ENCODE measurements at regions not wholly inside any gene's neighbourhood (a gene's known extent, or its start where the extent isn't known, plus 50 kb on each side); places are given as distances from the start of the nearest gene placed in this dataset.

DNA sequence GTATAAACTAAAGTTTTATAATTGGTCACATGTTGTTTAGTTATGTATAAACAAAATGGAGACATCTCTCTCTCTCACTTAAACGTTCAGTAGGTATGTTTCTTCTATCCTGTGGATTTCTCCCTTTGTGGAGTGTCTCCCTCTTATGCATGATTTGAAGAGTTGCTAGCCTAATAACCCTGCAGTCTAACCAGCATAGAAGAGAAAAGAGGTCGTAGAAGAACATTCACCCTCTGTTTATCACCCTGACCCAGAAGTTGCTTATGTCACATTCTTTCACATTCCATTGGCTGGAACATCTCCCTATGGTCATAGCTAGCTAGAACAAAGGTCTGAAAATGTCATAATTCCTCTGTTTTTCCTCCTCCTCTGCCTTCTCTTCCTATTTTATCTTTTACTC is 176.8 kb upstream of the PCDH20 start:
- TF ChIP-seq, protein P1, sequence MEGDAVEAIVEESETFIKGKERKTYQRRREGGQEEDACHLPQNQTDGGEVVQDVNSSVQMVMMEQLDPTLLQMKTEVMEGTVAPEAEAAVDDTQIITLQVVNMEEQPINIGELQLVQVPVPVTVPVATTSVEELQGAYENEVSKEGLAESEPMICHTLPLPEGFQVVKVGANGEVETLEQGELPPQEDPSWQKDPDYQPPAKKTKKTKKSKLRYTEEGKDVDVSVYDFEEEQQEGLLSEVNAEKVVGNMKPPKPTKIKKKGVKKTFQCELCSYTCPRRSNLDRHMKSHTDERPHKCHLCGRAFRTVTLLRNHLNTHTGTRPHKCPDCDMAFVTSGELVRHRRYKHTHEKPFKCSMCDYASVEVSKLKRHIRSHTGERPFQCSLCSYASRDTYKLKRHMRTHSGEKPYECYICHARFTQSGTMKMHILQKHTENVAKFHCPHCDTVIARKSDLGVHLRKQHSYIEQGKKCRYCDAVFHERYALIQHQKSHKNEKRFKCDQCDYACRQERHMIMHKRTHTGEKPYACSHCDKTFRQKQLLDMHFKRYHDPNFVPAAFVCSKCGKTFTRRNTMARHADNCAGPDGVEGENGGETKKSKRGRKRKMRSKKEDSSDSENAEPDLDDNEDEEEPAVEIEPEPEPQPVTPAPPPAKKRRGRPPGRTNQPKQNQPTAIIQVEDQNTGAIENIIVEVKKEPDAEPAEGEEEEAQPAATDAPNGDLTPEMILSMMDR (IDR thresholded peaks at IDR 0.05), result no peak
- no peak overlapping the region for H3K4me3 ChIP-seq (ENCODE audit: low read depth, low read length)
- no peaks in the 10 kb centered on the region for H3K36me3 ChIP-seq (ENCODE audit: control insufficient read depth, insufficient read depth, low read length)
- H3K27ac ChIP-seq, result no peak overlapping the region
- H3K4me2 ChIP-seq (ENCODE audit: low read length), result no peak overlapping the region
- no peaks in the 10 kb centered on the region for H3K4me1 ChIP-seq
- H3K79me2 ChIP-seq, result no peaks in the 10 kb centered on the region
- H3K27me3 ChIP-seq (ENCODE audit: control insufficient read depth, insufficient read depth, low read length), result no peaks in the 10 kb centered on the region
- no peak overlapping the region for H2AFZ ChIP-seq
- H3K9ac ChIP-seq, result no peak overlapping the region
- no peaks in the 10 kb centered on the region for H3K9me3 ChIP-seq (ENCODE audit: control insufficient read depth, low read length)

DNA sequence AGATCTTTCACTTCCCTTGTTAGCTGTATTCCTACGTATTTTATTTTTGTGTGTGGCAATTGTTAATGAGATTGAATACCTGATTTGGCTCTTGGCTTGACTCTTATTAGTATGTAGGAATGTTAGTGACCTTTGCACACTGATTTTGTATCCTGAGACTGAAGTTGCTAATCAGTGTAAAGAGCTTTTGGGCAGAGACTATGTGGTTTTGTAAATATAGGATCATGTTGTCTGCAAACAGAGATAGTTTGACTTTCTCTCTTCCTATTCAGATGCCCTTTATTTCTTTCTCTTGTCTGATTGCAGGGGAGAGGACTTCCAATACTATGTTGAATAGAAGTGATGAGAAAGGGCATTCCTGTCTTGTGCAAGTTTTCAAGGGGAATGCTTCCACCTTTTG is 160.3 kb upstream of the PCDH20 start:
- no peak overlapping the region for H3K4me3 ChIP-seq (ENCODE audit: low read depth, low read length)
- no peaks in the 10 kb centered on the region for H3K27me3 ChIP-seq (ENCODE audit: control insufficient read depth, insufficient read depth, low read length)
- no peaks in the 10 kb centered on the region for H3K9me3 ChIP-seq (ENCODE audit: control insufficient read depth, low read length)
- H3K4me1 ChIP-seq, result no peaks in the 10 kb centered on the region
- no peak overlapping the region for H3K27ac ChIP-seq
- no peak overlapping the region for H3K9ac ChIP-seq
- no peak overlapping the region for H2AFZ ChIP-seq
- TF ChIP-seq, protein P1 (IDR thresholded peaks at IDR 0.05), result no peak
- H3K79me2 ChIP-seq, result no peaks in the 10 kb centered on the region
- H3K36me3 ChIP-seq (ENCODE audit: control insufficient read depth, insufficient read depth, low read length), result no peaks in the 10 kb centered on the region
- no peak overlapping the region for H3K4me2 ChIP-seq (ENCODE audit: low read length)

DNA sequence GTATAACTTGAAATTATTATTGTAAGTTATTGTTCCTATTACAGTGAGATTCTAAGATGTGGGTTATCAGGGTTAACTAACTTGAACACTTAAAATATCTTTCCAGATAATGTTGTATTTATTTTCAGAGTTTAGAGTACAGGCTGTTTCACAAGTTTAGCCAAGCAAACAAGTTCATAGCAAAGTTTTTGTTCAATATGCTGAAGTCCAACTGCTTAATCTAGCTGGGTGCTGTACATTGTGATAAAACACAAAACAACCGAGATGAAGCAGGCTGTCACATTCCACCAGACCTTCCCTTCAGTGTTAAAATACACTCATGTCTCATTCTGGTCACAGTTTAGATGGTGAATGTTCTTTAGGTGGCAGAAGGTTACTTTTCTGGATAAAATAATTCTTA is 148.0 kb upstream of the PCDH20 start:
- Histone ChIP-seq H3K79me2 (no peaks in the 10 kb centered on the region), H3K9me3 (ENCODE audit: control insufficient read depth, low read length) (no peaks in the 10 kb centered on the region), H3K27ac (no peak overlapping the region), H3K36me3 (ENCODE audit: control insufficient read depth, insufficient read depth, low read length) (no peaks in the 10 kb centered on the region), H3K27me3 (ENCODE audit: control insufficient read depth, insufficient read depth, low read length) (no peaks in the 10 kb centered on the region), H3K4me2 (ENCODE audit: low read length) (no peak overlapping the region), H3K4me1 (no peaks in the 10 kb centered on the region), H3K9ac (no peak overlapping the region), H2AFZ (no peak overlapping the region), H3K4me3 (ENCODE audit: low read depth, low read length) (no peak overlapping the region)
- TF ChIP-seq, protein P1 (IDR thresholded peaks at IDR 0.05), result no peak

DNA sequence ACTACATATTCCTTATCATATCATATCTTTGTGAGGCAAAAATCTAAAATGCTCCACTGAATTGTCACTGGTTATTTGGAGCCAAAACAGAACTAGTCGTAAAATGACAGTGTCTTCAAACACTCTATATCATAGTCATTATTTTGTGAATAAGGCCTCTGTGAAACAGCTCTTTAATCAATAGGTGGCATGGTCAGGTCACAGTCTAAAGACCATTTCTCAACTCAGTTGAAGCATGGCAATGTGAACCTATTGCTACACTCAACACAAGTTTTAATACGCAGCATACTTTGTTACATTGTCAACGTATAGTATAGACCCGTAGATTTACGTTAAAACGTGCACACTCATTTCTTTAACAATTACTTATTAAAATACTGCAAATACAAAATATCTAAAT is 131.3 kb upstream of the PCDH20 start:
- no peak overlapping the region for H3K27ac ChIP-seq
- TF ChIP-seq, protein P1 (IDR thresholded peaks at IDR 0.05), result no peak
- H3K36me3 ChIP-seq (ENCODE audit: control insufficient read depth, insufficient read depth, low read length), result no peaks in the 10 kb centered on the region
- H3K4me3 ChIP-seq (ENCODE audit: low read depth, low read length), result no peak overlapping the region
- H3K9me3 ChIP-seq (ENCODE audit: control insufficient read depth, low read length), result no peaks in the 10 kb centered on the region
- no peak overlapping the region for H3K4me2 ChIP-seq (ENCODE audit: low read length)
- H3K79me2 ChIP-seq, result no peaks in the 10 kb centered on the region
- H3K27me3 ChIP-seq (ENCODE audit: control insufficient read depth, insufficient read depth, low read length), result no peaks in the 10 kb centered on the region
- H3K4me1 ChIP-seq, result no peaks in the 10 kb centered on the region
- no peak overlapping the region for H2AFZ ChIP-seq
- H3K9ac ChIP-seq, result no peak overlapping the region

DNA sequence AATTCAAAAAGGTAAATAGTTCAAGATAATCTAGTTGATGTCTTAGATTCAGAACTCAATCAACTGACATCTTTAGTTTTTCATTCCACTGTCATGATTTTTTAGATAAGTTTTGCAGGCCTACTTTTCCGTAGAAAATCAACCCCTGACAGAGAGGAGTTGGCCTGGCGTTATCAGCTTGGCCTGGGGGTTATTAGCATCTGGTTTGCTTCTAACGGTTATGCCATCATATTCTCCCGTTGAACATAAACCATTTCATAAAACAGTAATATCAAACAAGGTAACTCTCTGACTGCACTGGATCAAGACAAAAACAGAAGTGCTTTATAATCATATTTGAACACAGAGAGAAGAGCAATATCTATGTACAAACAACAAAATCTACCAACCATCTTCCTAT is 130.8 kb upstream of the PCDH20 start:
- no peaks in the 10 kb centered on the region for H3K27me3 ChIP-seq (ENCODE audit: control insufficient read depth, insufficient read depth, low read length)
- H3K27ac ChIP-seq, result no peak overlapping the region
- no peaks in the 10 kb centered on the region for H3K79me2 ChIP-seq
- no peak overlapping the region for H3K4me2 ChIP-seq (ENCODE audit: low read length)
- TF ChIP-seq, protein P1 (IDR thresholded peaks at IDR 0.05), result no peak
- H3K4me3 ChIP-seq (ENCODE audit: low read depth, low read length), result no peak overlapping the region
- H3K9me3 ChIP-seq (ENCODE audit: control insufficient read depth, low read length), result no peaks in the 10 kb centered on the region
- H3K4me1 ChIP-seq, result no peaks in the 10 kb centered on the region
- no peaks in the 10 kb centered on the region for H3K36me3 ChIP-seq (ENCODE audit: control insufficient read depth, insufficient read depth, low read length)
- H2AFZ ChIP-seq, result no peak overlapping the region
- no peak overlapping the region for H3K9ac ChIP-seq

Measured in parathyroid adenoma (tissue), 2 donors.